ENCODE measurements at regions not wholly inside any gene's neighbourhood (a gene's known extent, or its start where the extent isn't known, plus 50 kb on each side); places are given as distances from the start of the nearest gene placed in this dataset.

DNA sequence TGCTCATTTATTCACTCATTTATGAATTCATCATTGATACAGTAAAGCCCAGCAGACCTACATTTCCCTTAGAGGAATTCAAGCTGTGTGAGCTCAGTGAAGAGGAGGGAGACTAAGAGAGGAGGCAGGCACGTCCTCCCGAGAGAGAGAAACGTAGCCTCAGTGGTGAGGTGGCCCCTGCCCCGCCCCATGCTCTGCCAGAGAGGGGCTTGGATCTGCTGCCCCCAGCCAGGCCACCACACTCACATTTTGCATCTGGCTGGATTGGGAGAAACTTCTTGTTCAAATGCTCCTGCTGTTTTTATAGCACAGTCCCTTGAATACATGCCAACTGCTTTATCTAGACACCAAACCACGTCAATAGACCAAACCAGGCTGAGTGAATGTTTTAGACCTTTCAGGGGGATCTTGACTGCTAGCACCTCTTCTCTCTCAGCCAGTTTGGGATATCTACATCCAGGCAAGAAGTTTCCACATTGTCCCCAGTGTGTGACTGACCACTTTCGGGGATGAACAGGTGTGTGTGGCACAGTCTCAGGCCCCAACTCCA lies 67.7 kb upstream of the AJAP1 start:
- H3K4me1 ChIP-seq (ENCODE audit: control insufficient read depth in 3 of 3, insufficient read depth in 3 of 3, low read length in 3 of 3): peaks cover 0 to 3% (median 2%) of the 10 kb centered on the region in 3 donors
- H3K4me3 ChIP-seq (ENCODE audit: low read length in 3 of 3): no peak overlapping the region
- no peak overlapping the region for H3K27ac ChIP-seq (ENCODE audit: low read depth, low read length)
- no peak overlapping the region for H3K9ac ChIP-seq (ENCODE audit: low read depth in 1 of 3, low read length in 3 of 3)
- peaks cover 11 to 19% (median 13%) of the 10 kb centered on the region in 3 donors for H3K27me3 ChIP-seq (ENCODE audit: control insufficient read depth in 3 of 3, insufficient read depth in 3 of 3, low read length in 3 of 3)
- no peaks in the 10 kb centered on the region for H3K9me3 ChIP-seq (ENCODE audit: control insufficient read depth in 3 of 3, low read length in 3 of 3)
- no peaks in the 10 kb centered on the region for H3K36me3 ChIP-seq (ENCODE audit: control insufficient read depth in 3 of 3, insufficient read depth in 3 of 3, low read length in 3 of 3)

DNA sequence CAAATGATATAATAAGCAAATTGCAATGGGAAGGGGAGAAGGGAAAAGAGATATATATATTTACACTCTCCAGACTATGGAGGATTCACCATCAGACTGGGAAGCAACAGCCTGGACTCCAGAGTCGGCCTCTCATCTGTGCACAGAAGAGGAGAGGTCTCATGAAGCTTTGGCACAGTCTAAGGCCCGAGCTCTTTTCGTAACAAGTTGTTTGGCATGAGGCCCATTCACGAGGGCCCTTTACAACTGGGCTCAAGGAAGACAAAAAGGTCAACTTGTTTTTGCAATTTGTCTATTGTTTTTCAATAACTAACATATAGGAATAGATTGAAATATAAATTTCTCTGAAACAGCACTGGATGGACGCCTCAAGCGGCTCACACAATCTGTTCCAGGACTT lies 66.7 kb upstream of the AJAP1 start:
- no peaks in the 10 kb centered on the region for H3K9me3 ChIP-seq (ENCODE audit: control insufficient read depth in 3 of 3, low read length in 3 of 3)
- H3K4me1 ChIP-seq (ENCODE audit: control insufficient read depth in 3 of 3, insufficient read depth in 3 of 3, low read length in 3 of 3): peaks cover 0 to 3% (median 2%) of the 10 kb centered on the region in 3 donors
- H3K27me3 ChIP-seq (ENCODE audit: control insufficient read depth in 3 of 3, insufficient read depth in 3 of 3, low read length in 3 of 3): peaks cover 11 to 25% (median 18%) of the 10 kb centered on the region in 3 donors
- H3K9ac ChIP-seq (ENCODE audit: low read depth in 1 of 3, low read length in 3 of 3): no peak overlapping the region
- H3K36me3 ChIP-seq (ENCODE audit: control insufficient read depth in 3 of 3, insufficient read depth in 3 of 3, low read length in 3 of 3): no peaks in the 10 kb centered on the region
- no peak overlapping the region for H3K27ac ChIP-seq (ENCODE audit: low read depth, low read length)
- H3K4me3 ChIP-seq (ENCODE audit: low read length in 3 of 3): no peak overlapping the region

DNA sequence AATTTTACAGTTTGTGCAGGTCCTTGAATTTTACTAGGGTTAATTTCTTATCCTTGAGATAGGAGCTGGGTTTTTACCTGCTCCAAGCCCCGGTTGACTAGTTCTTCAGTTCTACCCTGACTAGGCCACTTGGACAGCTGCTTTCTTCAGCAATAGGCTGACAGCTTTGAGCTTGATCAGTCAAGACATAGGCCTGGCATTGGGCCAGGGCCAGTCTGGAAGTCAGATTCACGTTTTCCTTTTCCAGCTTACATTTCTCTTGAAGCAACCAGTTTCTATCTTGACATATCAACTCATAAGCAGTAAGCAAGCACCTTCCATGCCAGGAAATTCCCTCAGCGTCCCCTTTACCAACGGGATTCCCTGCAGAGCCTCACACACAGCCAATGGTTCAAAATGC lies 63.7 kb upstream of the AJAP1 start:
- peaks cover 0 to 19% (median 10%) of the 10 kb centered on the region in 3 donors for H3K27me3 ChIP-seq (ENCODE audit: control insufficient read depth in 3 of 3, insufficient read depth in 3 of 3, low read length in 3 of 3)
- no peak overlapping the region for H3K27ac ChIP-seq (ENCODE audit: low read depth, low read length)
- no peaks in the 10 kb centered on the region for H3K4me1 ChIP-seq (ENCODE audit: control insufficient read depth in 3 of 3, insufficient read depth in 3 of 3, low read length in 3 of 3)
- H3K9me3 ChIP-seq (ENCODE audit: control insufficient read depth in 3 of 3, low read length in 3 of 3): no peaks in the 10 kb centered on the region
- H3K9ac ChIP-seq (ENCODE audit: low read depth in 1 of 3, low read length in 3 of 3): no peak overlapping the region
- H3K4me3 ChIP-seq (ENCODE audit: low read length in 3 of 3): no peak overlapping the region
- H3K36me3 ChIP-seq (ENCODE audit: control insufficient read depth in 3 of 3, insufficient read depth in 3 of 3, low read length in 3 of 3): no peaks in the 10 kb centered on the region

DNA sequence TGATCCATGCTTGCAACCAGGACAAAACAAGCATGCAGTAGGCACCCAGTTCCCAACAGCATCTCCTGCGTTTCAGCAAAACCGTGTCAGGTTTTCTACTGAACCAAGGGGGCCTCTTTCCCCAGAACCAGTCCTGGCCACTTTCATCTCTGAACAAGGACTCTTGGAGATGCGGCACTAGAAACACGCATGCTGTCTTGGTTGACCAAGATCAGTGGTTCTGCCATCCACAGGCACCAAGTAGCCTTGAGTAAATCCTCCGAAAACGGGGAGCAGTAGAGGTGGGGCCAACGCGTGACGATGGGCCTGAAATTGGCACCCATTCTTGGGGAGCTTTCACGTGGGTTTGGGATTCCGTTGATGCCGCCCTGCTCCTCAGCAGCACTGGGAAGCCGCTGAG lies 62.5 kb upstream of the AJAP1 start:
- Histone ChIP-seq H3K36me3 (ENCODE audit: control insufficient read depth in 3 of 3, insufficient read depth in 3 of 3, low read length in 3 of 3) (no peaks in the 10 kb centered on the region), H3K4me3 (ENCODE audit: low read length in 3 of 3) (no peak overlapping the region), H3K9me3 (ENCODE audit: control insufficient read depth in 3 of 3, low read length in 3 of 3) (no peaks in the 10 kb centered on the region), H3K4me1 (ENCODE audit: control insufficient read depth in 3 of 3, insufficient read depth in 3 of 3, low read length in 3 of 3) (no peaks in the 10 kb centered on the region), H3K27ac (ENCODE audit: low read depth, low read length) (no peak overlapping the region), H3K9ac (ENCODE audit: low read depth in 1 of 3, low read length in 3 of 3) (no peak overlapping the region), H3K27me3 (ENCODE audit: control insufficient read depth in 3 of 3, insufficient read depth in 3 of 3, low read length in 3 of 3) (peaks cover 0 to 16% (median 8%) of the 10 kb centered on the region in 3 donors)

- no peak overlapping the region for H3K4me3 ChIP-seq (ENCODE audit: low read length in 3 of 3)
- no peak overlapping the region for H3K27ac ChIP-seq (ENCODE audit: low read depth, low read length)
- no peak overlapping the region for H3K9ac ChIP-seq (ENCODE audit: low read depth in 1 of 3, low read length in 3 of 3)
- H3K36me3 ChIP-seq (ENCODE audit: control insufficient read depth in 3 of 3, insufficient read depth in 3 of 3, low read length in 3 of 3): no peaks in the 10 kb centered on the region
- H3K9me3 ChIP-seq (ENCODE audit: control insufficient read depth in 3 of 3, low read length in 3 of 3): no peaks in the 10 kb centered on the region
- H3K4me1 ChIP-seq (ENCODE audit: control insufficient read depth in 3 of 3, insufficient read depth in 3 of 3, low read length in 3 of 3): no peaks in the 10 kb centered on the region
- peaks cover 0 to 16% (median 8%) of the 10 kb centered on the region in 3 donors for H3K27me3 ChIP-seq (ENCODE audit: control insufficient read depth in 3 of 3, insufficient read depth in 3 of 3, low read length in 3 of 3)
Observed at GRCh38 chr1:4593106-4593505, 61.3 kb upstream of the AJAP1 start.

- H3K27me3 ChIP-seq (ENCODE audit: control insufficient read depth in 3 of 3, insufficient read depth in 3 of 3, low read length in 3 of 3): peaks cover 0 to 19% (median 8%) of the 10 kb centered on the region in 3 donors
Observed at GRCh38 chr1:4594286-4594991, 60.0 kb upstream of the AJAP1 start.

GRCh38 chr1:4595341-4596225 lies 58.8 kb upstream of the AJAP1 start:
- Histone ChIP-seq H3K9ac (ENCODE audit: low read depth in 1 of 3, low read length in 3 of 3) (no peak overlapping the region), H3K36me3 (ENCODE audit: control insufficient read depth in 3 of 3, insufficient read depth in 3 of 3, low read length in 3 of 3) (no peaks in the 10 kb centered on the region), H3K27me3 (ENCODE audit: control insufficient read depth in 3 of 3, insufficient read depth in 3 of 3, low read length in 3 of 3) (peaks cover 0 to 29% (median 9%) of the 10 kb centered on the region in 3 donors), H3K4me3 (ENCODE audit: low read length in 3 of 3) (no peak overlapping the region), H3K9me3 (ENCODE audit: control insufficient read depth in 3 of 3, low read length in 3 of 3) (no peaks in the 10 kb centered on the region), H3K4me1 (ENCODE audit: control insufficient read depth in 3 of 3, insufficient read depth in 3 of 3, low read length in 3 of 3) (no peaks in the 10 kb centered on the region), H3K27ac (ENCODE audit: low read depth, low read length) (no peak overlapping the region)

More at GRCh38 chr1:4594286-4594991, 60.0 kb upstream of the AJAP1 start:
- no peaks in the 10 kb centered on the region for H3K4me1 ChIP-seq (ENCODE audit: control insufficient read depth in 3 of 3, insufficient read depth in 3 of 3, low read length in 3 of 3)
- H3K4me3 ChIP-seq (ENCODE audit: low read length in 3 of 3): no peak overlapping the region
- H3K27ac ChIP-seq (ENCODE audit: low read depth, low read length): no peak overlapping the region
- H3K9me3 ChIP-seq (ENCODE audit: control insufficient read depth in 3 of 3, low read length in 3 of 3): no peaks in the 10 kb centered on the region
- H3K9ac ChIP-seq (ENCODE audit: low read depth in 1 of 3, low read length in 3 of 3): no peak overlapping the region
- H3K36me3 ChIP-seq (ENCODE audit: control insufficient read depth in 3 of 3, insufficient read depth in 3 of 3, low read length in 3 of 3): no peaks in the 10 kb centered on the region

GRCh38 chr1:4596486-4596885 lies 57.9 kb upstream of the AJAP1 start:
- no peak overlapping the region for H3K4me3 ChIP-seq (ENCODE audit: low read length in 3 of 3)
- no peaks in the 10 kb centered on the region for H3K9me3 ChIP-seq (ENCODE audit: control insufficient read depth in 3 of 3, low read length in 3 of 3)
- peaks cover 0 to 36% (median 17%) of the 10 kb centered on the region in 3 donors for H3K27me3 ChIP-seq (ENCODE audit: control insufficient read depth in 3 of 3, insufficient read depth in 3 of 3, low read length in 3 of 3)
- H3K9ac ChIP-seq (ENCODE audit: low read depth in 1 of 3, low read length in 3 of 3): no peak overlapping the region
- no peak overlapping the region for H3K27ac ChIP-seq (ENCODE audit: low read depth, low read length)
- no peaks in the 10 kb centered on the region for H3K4me1 ChIP-seq (ENCODE audit: control insufficient read depth in 3 of 3, insufficient read depth in 3 of 3, low read length in 3 of 3)
- no peaks in the 10 kb centered on the region for H3K36me3 ChIP-seq (ENCODE audit: control insufficient read depth in 3 of 3, insufficient read depth in 3 of 3, low read length in 3 of 3)

- H3K9me3 ChIP-seq (ENCODE audit: control insufficient read depth in 3 of 3, low read length in 3 of 3): no peaks in the 10 kb centered on the region
- H3K36me3 ChIP-seq (ENCODE audit: control insufficient read depth in 3 of 3, insufficient read depth in 3 of 3, low read length in 3 of 3): no peaks in the 10 kb centered on the region
- no peak overlapping the region for H3K9ac ChIP-seq (ENCODE audit: low read depth in 1 of 3, low read length in 3 of 3)
- H3K27me3 ChIP-seq (ENCODE audit: control insufficient read depth in 3 of 3, insufficient read depth in 3 of 3, low read length in 3 of 3): peaks cover 0 to 33% (median 17%) of the 10 kb centered on the region in 3 donors
- H3K4me1 ChIP-seq (ENCODE audit: control insufficient read depth in 3 of 3, insufficient read depth in 3 of 3, low read length in 3 of 3): no peaks in the 10 kb centered on the region
- H3K27ac ChIP-seq (ENCODE audit: low read depth, low read length): no peak overlapping the region
- H3K4me3 ChIP-seq (ENCODE audit: low read length in 3 of 3): no peak overlapping the region
Observed at GRCh38 chr1:4597020-4597419, 57.4 kb upstream of the AJAP1 start.

- no peak overlapping the region for H3K4me3 ChIP-seq (ENCODE audit: low read length in 3 of 3)
- H3K9ac ChIP-seq (ENCODE audit: low read depth in 1 of 3, low read length in 3 of 3): no peak overlapping the region
- H3K27ac ChIP-seq (ENCODE audit: low read depth, low read length): no peak overlapping the region
- H3K9me3 ChIP-seq (ENCODE audit: control insufficient read depth in 3 of 3, low read length in 3 of 3): no peaks in the 10 kb centered on the region
- no peaks in the 10 kb centered on the region for H3K36me3 ChIP-seq (ENCODE audit: control insufficient read depth in 3 of 3, insufficient read depth in 3 of 3, low read length in 3 of 3)
- H3K27me3 ChIP-seq (ENCODE audit: control insufficient read depth in 3 of 3, insufficient read depth in 3 of 3, low read length in 3 of 3): peaks cover 2 to 29% (median 15%) of the 10 kb centered on the region in 3 donors
- no peaks in the 10 kb centered on the region for H3K4me1 ChIP-seq (ENCODE audit: control insufficient read depth in 3 of 3, insufficient read depth in 3 of 3, low read length in 3 of 3)
Observed at GRCh38 chr1:4598561-4598960, 55.8 kb upstream of the AJAP1 start.
